GM13976 (cell line): ENCODE measurements at regions not wholly inside any gene's neighbourhood (a gene's known extent, or its start where the extent isn't known, plus 50 kb on each side); places are given as distances from the start of the nearest gene placed in this dataset.

Experiments used
- DNase-seq: peaks from one replicate; pipeline ENCODE4 v3.0.0; 2012; ENCODE audit warnings: low spot score
- CTCF ChIP-seq: IDR thresholded peaks from 2 replicates; pipeline ENCODE4 v1.5.1; 2012; ENCODE audit warnings: borderline replicate concordance, mild to moderate bottlenecking; ENCODE audit not compliant: insufficient read depth; ENCODE audit errors: extremely low read depth, missing control alignments, control extremely low read depth
- in situ Hi-C: fragments of 300-500 bp; cut with MboI; formaldehyde crosslinking; loops from one replicate; pipeline ENCODE4 v1.12.0; 2022; ENCODE audit warnings: low sequenced_read_pairs, mixed read lengths, inconsistent platforms; ENCODE audit not compliant: unreplicated experiment

- no peak for TF ChIP-seq CTCF
- DNase-seq, result no peak
- in situ Hi-C loops, result no loop called here
Measured at GRCh38 chr12:73057428-73057827, 785.3 kb downstream of the TRHDE start.

- no peak for TF ChIP-seq CTCF
- DNase-seq, result no peak
- in situ Hi-C loops, result no loop called here
Measured at GRCh38 chr12:73065913-73066312, 793.7 kb downstream of the TRHDE start.

GRCh38 chr12:73067616-73068015, 795.4 kb downstream of the TRHDE start:
- no peak for TF ChIP-seq CTCF
- no peak for DNase-seq
- in situ Hi-C loops, result no loop called here

GRCh38 chr12:73072214-73072613, 800.0 kb downstream of the TRHDE start:
- DNase-seq, result no peak
- TF ChIP-seq CTCF, result no peak
- in situ Hi-C loops, result no loop called here

- DNase-seq, result no peak
- no peak for TF ChIP-seq CTCF
- in situ Hi-C loops, result no loop called here
Measured at GRCh38 chr12:73076760-73077159, 804.6 kb downstream of the TRHDE start.

GRCh38 chr12:73083736-73084135, 811.6 kb downstream of the TRHDE start:
- in situ Hi-C loops, result no loop called here

More at GRCh38 chr12:73083736-73084135, 811.6 kb downstream of the TRHDE start:
- no peak for TF ChIP-seq CTCF
- DNase-seq, result no peak
